SK-N-SH (cell line): ENCODE measurements at regions not wholly inside any gene's neighbourhood (a gene's known extent, or its start where the extent isn't known, plus 50 kb on each side); places are given as distances from the start of the nearest gene placed in this dataset.

Experiments used
- CTCF ChIA-PET: fragments of 300-600, 350-600 bp; formaldehyde crosslinking; extraction: SDS; loops from one replicate; lab custom pipeline; 2021; lab: Yijun Ruan, JAX
- POLR2A ChIA-PET: fragments of 350-600 bp; sonication (Branson Sonifier 250); formaldehyde crosslinking; extraction: SDS; loops from one replicate; lab custom pipeline; 2020; ENCODE audit warnings: antibody characterized with exemption, inconsistent platforms; lab: Yijun Ruan, JAX
- DNase-seq: peaks from one replicate; pipeline ENCODE4 v3.0.0; 2012
- H2AFZ ChIP-seq: fragments of 200-600 bp; sonication (generic); 2 replicates; pipeline ENCODE4 v1.8.1; 2016; ENCODE audit warnings: antibody characterized with exemption, mild to moderate bottlenecking, low read depth
- H3F3A ChIP-seq: fragments of 200-600 bp; sonication (generic); replicated peaks from 2 replicates; pipeline ENCODE3; 2016; ENCODE audit warnings: antibody characterized with exemption, mild to moderate bottlenecking; ENCODE audit not compliant: insufficient read depth
- H3K27ac ChIP-seq, 2 experiments: fragments of 200-500 bp in 1 of 2; fragments of 200-600 bp in 1 of 2; sonication (Bioruptor generic) in 1 of 2; sonication (generic), shearing (Covaris generic) in 1 of 2; 2 replicates each; pipeline versions ENCODE4 v1.5.1 to v1.6.1; 2014 to 2016; ENCODE audit warnings: low read depth in 2 of 2, inconsistent platforms in 1 of 2, low read length in 1 of 2, mild to moderate bottlenecking in 1 of 2, mixed read lengths in 1 of 2
- H3K27me3 ChIP-seq: fragments of 200-600 bp; sonication (generic), shearing (Covaris generic); 2 replicates; pipeline ENCODE4 v1.6.1; 2016; ENCODE audit warnings: mixed run types; ENCODE audit not compliant: insufficient read depth
- H3K36me3 ChIP-seq, 2 experiments: fragments of 200-500 bp in 1 of 2; fragments of 200-600 bp in 1 of 2; sonication (Bioruptor generic) in 1 of 2; sonication (generic) in 1 of 2; replicated peaks in 1 of 2; 2 replicates each; pipeline versions ENCODE3 to v1.5.1; 2014 to 2016; ENCODE audit warnings: low read length in 1 of 2, mild to moderate bottlenecking in 1 of 2; ENCODE audit not compliant: insufficient read depth in 2 of 2, control insufficient read depth in 1 of 2
- H3K4me1 ChIP-seq, 2 experiments: fragments of 200-500 bp in 1 of 2; fragments of 200-600 bp in 1 of 2; sonication (Bioruptor generic) in 1 of 2; sonication (generic), shearing (Covaris generic) in 1 of 2; 2 replicates each; pipeline versions ENCODE4 v1.5.1 to v1.6.1; 2014 to 2016; ENCODE audit warnings: low read depth in 1 of 2, low read length in 1 of 2, mixed run types in 1 of 2; ENCODE audit not compliant: insufficient read depth in 2 of 2, control insufficient read depth in 1 of 2
- H3K4me2 ChIP-seq: fragments of 200-600 bp; sonication (generic), shearing (Covaris generic); 2 replicates; pipeline ENCODE4 v1.6.1; 2017; ENCODE audit warnings: mixed run types
- H3K4me3 ChIP-seq, 2 experiments: fragments of 200-500 bp in 1 of 2; fragments of 200-600 bp in 1 of 2; sonication (Bioruptor generic) in 1 of 2; sonication (generic), shearing (Covaris generic) in 1 of 2; 2 replicates each; pipeline versions ENCODE4 v1.5.1 to v1.8.1; 2014 to 2016; ENCODE audit warnings: low read depth in 2 of 2, inconsistent platforms in 1 of 2, low read length in 1 of 2, mild to moderate bottlenecking in 1 of 2, mixed read lengths in 1 of 2, moderate library complexity in 1 of 2
- H3K79me2 ChIP-seq: fragments of 200-600 bp; sonication (generic); 2 replicates; pipeline ENCODE4 v1.8.1; 2017; ENCODE audit warnings: mild to moderate bottlenecking; ENCODE audit not compliant: insufficient read depth
- H3K9ac ChIP-seq: fragments of 200-600 bp; sonication (generic); 2 replicates; pipeline ENCODE4 v1.6.1; 2017; ENCODE audit warnings: mixed run types
- H3K9me2 ChIP-seq: fragments of 200-600 bp; sonication (generic); 2 replicates; pipeline ENCODE4 v1.6.1; 2017; ENCODE audit warnings: mixed run types
- H3K9me3 ChIP-seq: fragments of 200-600 bp; sonication (generic); 2 replicates; pipeline ENCODE4 v1.6.1; 2017; ENCODE audit warnings: mixed run types, mild to moderate bottlenecking, moderate library complexity
- H4K20me1 ChIP-seq: fragments of 200-600 bp; sonication (generic); 2 replicates; pipeline ENCODE4 v1.6.1; 2017; ENCODE audit warnings: mild to moderate bottlenecking, mixed run types; ENCODE audit not compliant: insufficient read depth
- CHD2 ChIP-seq: fragments of 150-350 bp; IDR thresholded peaks from 2 replicates; pipeline ENCODE4 v1.6.1; 2018; ENCODE audit warnings: low read length; ENCODE audit not compliant: partially characterized antibody
- CTCF ChIP-seq: fragments of 200-600 bp; sonication (generic); IDR thresholded peaks from 2 replicates; pipeline ENCODE4 v1.6.1; 2017; ENCODE audit warnings: antibody characterized with exemption, mild to moderate bottlenecking, moderate library complexity
- ELF1 ChIP-seq: IDR thresholded peaks from 2 replicates; pipeline ENCODE4 v1.4.0; 2012
- FOSL2 ChIP-seq: IDR thresholded peaks from 2 replicates; pipeline ENCODE4 v1.4.0; 2012; ENCODE audit warnings: low read depth, mild to moderate bottlenecking, moderate library complexity, borderline replicate concordance
- FOXJ3 ChIP-seq: sonication (generic); formaldehyde crosslinking; IDR thresholded peaks from 2 replicates; pipeline ENCODE4 v1.5.1; 2020; ENCODE audit warnings: mild to moderate bottlenecking, missing genetic modification reagents
- FOXM1 ChIP-seq: IDR thresholded peaks from 2 replicates; pipeline ENCODE4 v1.4.0; 2012; ENCODE audit warnings: low read depth, mild to moderate bottlenecking
- MEF2A ChIP-seq: IDR thresholded peaks from 2 replicates; pipeline ENCODE4 v1.4.0; 2012; ENCODE audit warnings: low read depth, borderline replicate concordance
- NFIC ChIP-seq: IDR thresholded peaks from 2 replicates; pipeline ENCODE4 v1.4.0; 2012; ENCODE audit warnings: borderline replicate concordance
- POLR2AphosphoS5 ChIP-seq: IDR thresholded peaks from 2 replicates; pipeline ENCODE4 v1.6.1; 2012; ENCODE audit warnings: low read depth, low read length
- REST ChIP-seq: IDR thresholded peaks from 2 replicates; pipeline ENCODE4 v1.6.1; 2012; ENCODE audit warnings: mild to moderate bottlenecking, low read depth, low read length, moderate library complexity
- TAF1 ChIP-seq: IDR thresholded peaks from 2 replicates; pipeline ENCODE4 v1.6.1; 2012; ENCODE audit warnings: low read depth, mild to moderate bottlenecking, low read length, moderate library complexity, borderline replicate concordance
- TEAD4 ChIP-seq: IDR thresholded peaks from 2 replicates; pipeline ENCODE4 v1.4.0; 2012; ENCODE audit warnings: mild to moderate bottlenecking, borderline replicate concordance; ENCODE audit not compliant: insufficient read depth
- USF2 ChIP-seq: fragments of 150-350 bp; IDR thresholded peaks from 2 replicates; pipeline ENCODE4 v1.6.1; 2017; ENCODE audit warnings: antibody characterized with exemption, low read length, low read depth, borderline replicate concordance
- YY1 ChIP-seq: IDR thresholded peaks from 2 replicates; pipeline ENCODE4 v1.4.0; 2012; ENCODE audit warnings: low read depth, mild to moderate bottlenecking
- WGBS: methylation state at CpG from one replicate; pipeline ENCODE4 v1.1.6; 2017; ENCODE audit warnings: low lambda C conversion rate; 5-methylcytosine and 5-hydroxymethylcytosine counted together
- TF ChIP-seq, protein P1 (sequence below): fragments of 150-350 bp; IDR thresholded peaks from 2 replicates; pipeline ENCODE4 v1.6.1; 2016; ENCODE audit warnings: mild to moderate bottlenecking, low read depth, low read length

DNA sequence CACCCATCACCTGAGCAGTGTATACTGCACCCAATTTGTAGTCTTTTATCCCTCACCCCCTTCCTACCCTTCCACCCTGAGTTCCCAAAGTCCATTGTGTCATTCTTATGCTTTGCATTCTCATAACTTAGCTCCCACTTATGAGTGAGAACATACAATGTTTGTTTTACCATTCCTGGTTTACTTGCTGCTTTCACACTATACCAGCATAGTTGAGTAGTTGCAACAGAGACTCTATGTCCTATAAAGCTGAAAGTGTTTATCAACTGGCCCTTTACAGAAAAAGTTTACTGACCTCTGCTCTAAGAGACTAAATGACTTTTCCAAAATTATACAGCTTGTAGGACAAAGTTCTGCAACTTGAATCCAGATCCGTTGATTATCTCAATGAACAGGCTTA is 61.1 kb upstream of the BLTP1 start (continued):
- TF ChIP-seq REST (no peak), FOXM1 (no peak), NFIC (no peak), FOXJ3 (CRISPR knock-in tag) (no peak), USF2 (no peak), TAF1 (no peak), CTCF (no peak)

GRCh38 chr4:122086338-122087065 is 65.6 kb upstream of the BLTP1 start:
- no peak overlapping the region for H3K4me3 ChIP-seq
- TF ChIP-seq, protein P1, sequence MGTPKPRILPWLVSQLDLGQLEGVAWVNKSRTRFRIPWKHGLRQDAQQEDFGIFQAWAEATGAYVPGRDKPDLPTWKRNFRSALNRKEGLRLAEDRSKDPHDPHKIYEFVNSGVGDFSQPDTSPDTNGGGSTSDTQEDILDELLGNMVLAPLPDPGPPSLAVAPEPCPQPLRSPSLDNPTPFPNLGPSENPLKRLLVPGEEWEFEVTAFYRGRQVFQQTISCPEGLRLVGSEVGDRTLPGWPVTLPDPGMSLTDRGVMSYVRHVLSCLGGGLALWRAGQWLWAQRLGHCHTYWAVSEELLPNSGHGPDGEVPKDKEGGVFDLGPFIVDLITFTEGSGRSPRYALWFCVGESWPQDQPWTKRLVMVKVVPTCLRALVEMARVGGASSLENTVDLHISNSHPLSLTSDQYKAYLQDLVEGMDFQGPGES, result no peak
- TF ChIP-seq ELF1 (no peak), CTCF (no peak), MEF2A (no peak), POLR2AphosphoS5 (no peak), USF2 (no peak), TEAD4 (no peak), YY1 (no peak), FOXJ3 (CRISPR knock-in tag) (no peak), FOSL2 (no peak), CHD2 (no peak)
- no peaks in the 10 kb centered on the region for H4K20me1 ChIP-seq
- ChIA-PET POLR2A (no interaction called here), CTCF (no interaction called here)
- H3K9me3 ChIP-seq, result no peaks in the 10 kb centered on the region
- no peaks in the 10 kb centered on the region for H3K4me1 ChIP-seq
- DNase-seq, result no peak
- no peaks in the 10 kb centered on the region for H3K9me2 ChIP-seq
- H2AFZ ChIP-seq, result no peak overlapping the region
- H3K36me3 ChIP-seq, result no peaks in the 10 kb centered on the region
- H3K79me2 ChIP-seq, result no peaks in the 10 kb centered on the region
- no peaks in the 10 kb centered on the region for H3F3A ChIP-seq
- H3K27me3 ChIP-seq, result no peaks in the 10 kb centered on the region; the same call in 1 of the 2 replicates
- H3K4me2 ChIP-seq, result no peak overlapping the region
- WGBS, result 3% methylated on average over 4 of the region's 4 CpGs
- H3K9ac ChIP-seq, result no peak overlapping the region
- no peak overlapping the region for H3K27ac ChIP-seq
